Vagina (tissue), 2 donors: ENCODE measurements at regions not wholly inside any gene's neighbourhood (a gene's known extent, or its start where the extent isn't known, plus 50 kb on each side); places are given as distances from the start of the nearest gene placed in this dataset.
A peak's percentile ranks its signal among the peaks of the same experiment; 100 is the strongest.
"Not testable (repeated sequence)": the region's sequence is repeated elsewhere in the genome, so short reads cannot be mapped to it uniquely, and the experiment has no call there.

Source experiments
- DNase-seq, 2 donors: peaks; one replicate each; pipeline ENCODE4 v3.0.0-alpha.2; 2017; ENCODE audit errors: extremely low spot score in 2 of 2
- H3K27ac ChIP-seq: fragments of 200-600 bp; sonication (generic); one replicate; pipeline ENCODE4 v1.5.1; 2019
- H3K27me3 ChIP-seq: fragments of 200-600 bp; sonication (generic); one replicate; pipeline ENCODE4 v1.5.1; 2019
- H3K36me3 ChIP-seq, 2 donors: fragments of 200-600 bp; sonication (generic); one replicate each; pipeline ENCODE4 v1.5.1; 2017 to 2019
- H3K4me1 ChIP-seq: fragments of 200-600 bp; sonication (generic); one replicate; pipeline ENCODE4 v1.5.1; 2019
- H3K4me3 ChIP-seq, 2 donors: fragments of 200-600 bp; sonication (generic); 1 replicate in 1 of 2; 2 replicates in 1 of 2; pipeline ENCODE4 v1.5.1; 2016 to 2019
- H3K9me3 ChIP-seq: fragments of 200-600 bp; sonication (generic); one replicate; pipeline ENCODE4 v1.5.1; 2019
- CTCF ChIP-seq, 3 experiments: fragments of 450-650 bp in 2 of 3; fragments of 200-600 bp in 1 of 3; sonication (generic) in 1 of 3; IDR thresholded peaks; one replicate each; pipeline ENCODE4 v1.5.1; 2017 to 2019; ENCODE audit warnings: antibody characterized with exemption in 3 of 3, mild to moderate bottlenecking in 2 of 3, moderate library complexity in 2 of 3
- POLR2A ChIP-seq, 2 donors: fragments of 450-650 bp; IDR thresholded peaks; one replicate each; pipeline ENCODE4 v1.6.1; 2017; ENCODE audit warnings: antibody characterized with exemption in 2 of 2, mild to moderate bottlenecking in 2 of 2, moderate library complexity in 2 of 2
- POLR2AphosphoS5 ChIP-seq, 2 donors: sonication (generic); formaldehyde crosslinking; IDR thresholded peaks; one replicate each; pipeline ENCODE4 v1.9.0; 2017; ENCODE audit warnings: antibody characterized with exemption in 2 of 2, mild to moderate bottlenecking in 2 of 2, low read depth in 1 of 2; ENCODE audit not compliant: insufficient read depth in 1 of 2
- intact Hi-C: fragments of 100-400 bp; cut with DNase I; formaldehyde crosslinking; loops from one replicate; pipeline ENCODE4 v1.15.1; 2023

DNA sequence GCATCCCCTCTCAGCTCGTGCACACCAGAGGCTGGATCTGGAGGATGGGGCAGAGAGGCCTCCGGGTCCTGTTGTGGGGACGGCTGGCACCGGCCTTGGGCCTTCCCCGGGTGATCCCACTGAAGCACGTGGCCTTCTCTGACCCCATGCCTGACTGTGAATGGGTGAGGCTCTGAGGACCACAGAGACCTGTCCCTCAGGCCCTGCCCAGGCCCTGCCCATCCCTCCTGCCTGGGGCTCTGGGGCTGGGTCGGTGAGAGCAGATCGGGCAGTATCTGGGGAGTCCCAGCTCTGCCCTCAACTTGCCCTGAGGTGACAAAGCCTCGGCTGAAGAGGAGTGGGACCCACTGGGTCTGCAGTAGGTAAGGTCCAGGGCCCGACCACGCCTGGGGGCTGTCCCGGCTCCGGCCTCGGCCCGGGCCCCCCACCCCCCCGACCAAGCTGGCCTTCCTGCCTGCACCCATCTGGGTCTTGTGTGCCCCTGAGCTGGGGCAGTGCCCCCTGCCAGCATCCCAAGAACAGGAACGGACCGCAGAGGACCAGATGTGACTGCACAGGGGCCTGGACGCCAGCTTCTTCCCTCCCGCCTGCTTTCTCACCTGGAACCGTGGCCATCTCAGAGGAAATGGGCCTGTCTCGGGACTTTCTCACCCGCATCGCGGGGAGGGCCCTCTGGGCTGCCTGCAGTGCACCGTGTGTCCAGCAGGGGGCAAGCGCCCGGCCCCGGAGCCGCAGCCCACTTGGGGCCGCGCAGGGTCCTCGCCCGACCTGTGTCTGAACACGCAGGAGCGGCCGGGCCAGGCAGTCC lies 255.9 kb downstream of the PARP8 start:
- intact Hi-C loops, result loop anchor here (5.0 kb wide), 1 partner anchor 690 kb away; no protein-coding TSS in a partner anchor
- not testable (repeated sequence) for H3K9me3 ChIP-seq, H3K36me3 ChIP-seq, DNase-seq, H3K4me1 ChIP-seq, H3K4me3 ChIP-seq, H3K27ac ChIP-seq, H3K27me3 ChIP-seq
- peak in 1 of 3 experiments; percentile 28 for TF ChIP-seq CTCF (IDR thresholded peaks at IDR 0.05)

DNA sequence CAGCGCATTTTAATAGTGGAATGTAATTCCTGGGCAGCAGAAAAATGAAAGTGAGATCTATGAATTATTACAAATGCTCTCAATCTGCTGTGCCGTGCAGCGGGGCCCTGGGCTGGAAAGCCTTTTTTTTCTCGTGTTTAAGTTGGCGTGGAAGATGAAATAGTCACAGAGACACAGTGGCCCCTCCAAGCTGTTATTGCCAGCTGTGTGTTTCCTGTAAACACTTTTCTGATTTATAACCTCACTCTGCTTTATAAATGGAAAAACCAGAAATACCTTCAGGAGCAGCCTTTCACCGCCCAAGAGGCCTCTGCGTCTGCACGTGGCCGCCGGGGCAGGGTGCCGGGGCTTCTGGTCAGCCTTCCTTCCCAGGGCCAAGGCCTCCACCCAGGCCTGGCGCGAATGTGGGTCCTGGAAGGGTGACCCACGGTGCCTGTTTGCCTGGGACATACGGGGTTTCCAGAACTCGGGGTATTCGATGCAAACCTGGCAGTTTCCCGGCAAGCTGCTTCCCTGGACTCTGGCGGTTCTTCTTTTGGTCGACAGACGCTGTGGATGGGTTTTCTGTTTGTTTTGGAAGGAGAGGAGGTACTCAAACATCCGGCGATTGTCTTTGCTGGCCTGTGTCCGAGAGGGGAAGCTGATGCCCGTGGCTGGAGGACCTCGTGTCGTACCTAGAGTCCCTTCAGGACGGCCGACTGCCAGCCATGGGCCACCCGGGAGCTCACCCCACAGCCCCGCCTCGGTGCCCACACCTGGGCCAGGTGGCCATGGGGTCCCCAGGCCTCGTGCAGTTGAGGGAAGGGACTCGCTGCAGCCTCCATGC lies 256.7 kb downstream of the PARP8 start:
- intact Hi-C loops, result loop anchor here (5.0 kb wide), 1 partner anchor 689 kb away; no protein-coding TSS in a partner anchor
- no peaks in the 10 kb centered on the region for H3K27me3 ChIP-seq
- H3K36me3 ChIP-seq, result no peaks in the 10 kb centered on the region
- H3K9me3 ChIP-seq, result no peaks in the 10 kb centered on the region
- no peak overlapping the region for H3K27ac ChIP-seq
- no peak for TF ChIP-seq POLR2A (IDR thresholded peaks at IDR 0.05)
- peak in 1 of 2 donors; percentile 40 for TF ChIP-seq POLR2AphosphoS5 (IDR thresholded peaks at IDR 0.05; ENCODE audit: insufficient read depth in 1 of 2, low read depth in 1 of 2)
- no peak overlapping the region for H3K4me3 ChIP-seq
- DNase-seq, result no peak
- no peaks in the 10 kb centered on the region for H3K4me1 ChIP-seq

DNA sequence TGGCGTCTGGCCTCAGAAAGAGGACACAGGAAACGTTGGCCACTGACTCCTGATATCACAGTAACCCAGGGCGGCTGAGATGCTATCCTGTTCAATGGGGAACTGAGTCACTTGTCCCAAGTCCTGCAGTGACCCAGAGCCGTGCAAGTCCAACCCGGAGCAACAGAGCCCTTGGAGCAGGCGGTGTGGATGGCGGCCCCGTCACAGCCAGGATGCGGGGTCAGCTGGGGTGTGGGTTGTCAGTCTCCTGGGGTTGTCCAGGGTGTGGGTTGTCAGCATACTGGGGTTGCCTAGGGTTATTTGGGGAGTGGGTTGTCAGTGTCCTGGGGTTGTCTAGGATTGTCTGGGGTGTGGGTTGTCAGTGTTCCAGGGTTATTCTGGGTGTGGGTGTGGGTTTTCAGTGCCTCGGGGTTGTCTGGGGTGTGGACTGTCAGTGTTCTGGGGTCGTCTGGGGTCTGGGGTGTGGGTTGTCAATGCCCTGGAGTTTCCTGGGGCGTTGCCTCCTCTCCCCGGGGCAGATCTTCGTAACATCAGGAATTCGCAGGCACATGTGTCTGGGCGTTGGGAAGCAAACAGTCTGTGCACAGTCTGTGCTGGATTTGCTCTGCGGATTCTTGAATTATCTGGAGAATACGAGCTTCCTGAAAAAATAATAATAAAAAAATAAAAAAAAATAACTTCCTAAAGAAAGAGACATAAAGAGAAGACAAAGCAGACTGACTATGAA lies 257.5 kb downstream of the PARP8 start:
- Histone ChIP-seq H3K27ac (no peak overlapping the region), H3K9me3 (no peaks in the 10 kb centered on the region), H3K36me3 (no peaks in the 10 kb centered on the region), H3K27me3 (no peaks in the 10 kb centered on the region), H3K4me3 (no peak overlapping the region), H3K4me1 (no peaks in the 10 kb centered on the region)
- TF ChIP-seq POLR2A (IDR thresholded peaks at IDR 0.05) (no peak), POLR2AphosphoS5 (IDR thresholded peaks at IDR 0.05; ENCODE audit: insufficient read depth in 1 of 2, low read depth in 1 of 2) (no peak), CTCF (IDR thresholded peaks at IDR 0.05) (no peak)
- no peak for DNase-seq
- intact Hi-C loops, result loop anchor here (5.0 kb wide), 1 partner anchor 688 kb away; no protein-coding TSS in a partner anchor

DNA sequence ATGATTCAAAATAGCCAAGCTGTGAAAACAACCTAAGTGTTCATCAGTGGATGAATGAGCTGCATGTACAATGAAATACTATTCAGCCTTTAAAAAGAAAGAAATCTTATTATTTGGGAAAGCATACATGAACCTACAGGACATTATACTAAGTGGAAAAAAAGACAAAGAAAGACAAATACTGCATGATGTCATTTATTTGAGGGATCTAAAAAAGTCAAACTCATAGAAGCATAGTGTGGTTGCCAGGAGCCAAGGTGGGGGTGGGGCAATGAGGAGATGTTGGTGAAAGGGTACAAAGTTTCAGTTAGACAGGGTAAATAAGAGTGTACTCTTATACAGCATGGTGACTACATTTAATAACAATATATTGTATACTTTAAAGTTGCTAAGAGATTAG lies 261.5 kb downstream of the PARP8 start:
- H3K4me1 ChIP-seq, result no peaks in the 10 kb centered on the region
- H3K9me3 ChIP-seq, result no peaks in the 10 kb centered on the region
- no peak overlapping the region for H3K27ac ChIP-seq
- intact Hi-C loops, result no loop called here
- DNase-seq, result no peak
- H3K4me3 ChIP-seq, result no peak overlapping the region
- H3K27me3 ChIP-seq, result no peaks in the 10 kb centered on the region
- TF ChIP-seq POLR2A (IDR thresholded peaks at IDR 0.05) (no peak), CTCF (IDR thresholded peaks at IDR 0.05) (no peak), POLR2AphosphoS5 (IDR thresholded peaks at IDR 0.05; ENCODE audit: insufficient read depth in 1 of 2, low read depth in 1 of 2) (no peak)
- no peaks in the 10 kb centered on the region for H3K36me3 ChIP-seq

DNA sequence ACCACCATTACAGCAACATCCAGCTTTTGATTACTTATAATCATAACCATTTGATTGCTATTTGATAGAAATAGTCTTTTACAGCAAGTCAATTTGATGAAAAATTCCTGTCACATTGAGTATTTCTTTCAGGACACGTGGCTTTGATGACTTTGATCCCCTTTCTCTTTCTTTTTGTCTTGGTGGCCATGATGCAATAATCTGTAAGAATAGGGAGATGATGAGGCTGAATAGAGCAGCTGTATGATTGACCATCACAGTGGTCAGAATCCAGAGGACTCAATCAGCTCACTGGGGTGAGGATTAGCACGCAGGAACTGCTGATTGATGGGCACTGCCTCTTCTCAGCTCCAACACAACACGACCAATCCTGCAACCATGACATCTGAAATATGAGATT lies 262.7 kb downstream of the PARP8 start:
- H3K36me3 ChIP-seq, result no peaks in the 10 kb centered on the region
- intact Hi-C loops, result no loop called here
- H3K27me3 ChIP-seq, result no peaks in the 10 kb centered on the region
- H3K27ac ChIP-seq, result no peak overlapping the region
- TF ChIP-seq POLR2A (IDR thresholded peaks at IDR 0.05), result no peak
- TF ChIP-seq CTCF (IDR thresholded peaks at IDR 0.05), result no peak
- no peak for TF ChIP-seq POLR2AphosphoS5 (IDR thresholded peaks at IDR 0.05; ENCODE audit: insufficient read depth in 1 of 2, low read depth in 1 of 2)
- H3K4me1 ChIP-seq, result no peaks in the 10 kb centered on the region
- no peak for DNase-seq
- no peak overlapping the region for H3K4me3 ChIP-seq
- H3K9me3 ChIP-seq, result no peaks in the 10 kb centered on the region
